Thymus (tissue), 11 donors: ENCODE measurements at regions not wholly inside any gene's neighbourhood (a gene's known extent, or its start where the extent isn't known, plus 50 kb on each side); places are given as distances from the start of the nearest gene placed in this dataset.

Experiments used
- DNase-seq, 9 donors: peaks; one replicate each; pipeline ENCODE4 v3.0.0-alpha.2; 2013; ENCODE audit warnings: low spot score in 9 of 9, low read depth in 6 of 9, missing footprints in 1 of 9
- H3K27ac ChIP-seq, 2 donors: one replicate each; pipeline ENCODE4 v1.5.1; 2013; ENCODE audit warnings: control low read depth in 1 of 2, low read depth in 1 of 2, low read length in 1 of 2, mild to moderate bottlenecking in 1 of 2, moderate library complexity in 1 of 2
- H3K27me3 ChIP-seq, 2 donors: one replicate each; pipeline ENCODE4 v1.5.1; 2013; ENCODE audit warnings: low read length in 1 of 2; ENCODE audit not compliant: control insufficient read depth in 2 of 2, insufficient read depth in 1 of 2
- H3K36me3 ChIP-seq, 2 donors: one replicate each; pipeline ENCODE4 v1.5.1; 2013; ENCODE audit warnings: low read length in 1 of 2, mild to moderate bottlenecking in 1 of 2, moderate library complexity in 1 of 2; ENCODE audit not compliant: control insufficient read depth in 2 of 2, insufficient read depth in 2 of 2
- H3K4me1 ChIP-seq, 2 donors: one replicate each; pipeline ENCODE4 v1.5.1; 2013; ENCODE audit warnings: low read length in 2 of 2; ENCODE audit not compliant: control insufficient read depth in 2 of 2, insufficient read depth in 2 of 2
- H3K4me3 ChIP-seq, 2 donors: one replicate each; pipeline ENCODE4 v1.5.1; 2013; ENCODE audit warnings: low read length in 2 of 2, control low read depth in 1 of 2, mild to moderate bottlenecking in 1 of 2
- H3K9me3 ChIP-seq, 2 donors: one replicate each; pipeline ENCODE4 v1.5.1; 2013; ENCODE audit warnings: low read length in 1 of 2, mild to moderate bottlenecking in 1 of 2; ENCODE audit not compliant: control insufficient read depth in 2 of 2, insufficient read depth in 1 of 2
- WGBS: extraction: QIAGEN DNeasy Blood & Tissue Kit; methylation state at CpG from one replicate; pipeline ENCODE4 v1.1.7; 2013; 5-methylcytosine and 5-hydroxymethylcytosine counted together
- donor health status: healthy.

DNA sequence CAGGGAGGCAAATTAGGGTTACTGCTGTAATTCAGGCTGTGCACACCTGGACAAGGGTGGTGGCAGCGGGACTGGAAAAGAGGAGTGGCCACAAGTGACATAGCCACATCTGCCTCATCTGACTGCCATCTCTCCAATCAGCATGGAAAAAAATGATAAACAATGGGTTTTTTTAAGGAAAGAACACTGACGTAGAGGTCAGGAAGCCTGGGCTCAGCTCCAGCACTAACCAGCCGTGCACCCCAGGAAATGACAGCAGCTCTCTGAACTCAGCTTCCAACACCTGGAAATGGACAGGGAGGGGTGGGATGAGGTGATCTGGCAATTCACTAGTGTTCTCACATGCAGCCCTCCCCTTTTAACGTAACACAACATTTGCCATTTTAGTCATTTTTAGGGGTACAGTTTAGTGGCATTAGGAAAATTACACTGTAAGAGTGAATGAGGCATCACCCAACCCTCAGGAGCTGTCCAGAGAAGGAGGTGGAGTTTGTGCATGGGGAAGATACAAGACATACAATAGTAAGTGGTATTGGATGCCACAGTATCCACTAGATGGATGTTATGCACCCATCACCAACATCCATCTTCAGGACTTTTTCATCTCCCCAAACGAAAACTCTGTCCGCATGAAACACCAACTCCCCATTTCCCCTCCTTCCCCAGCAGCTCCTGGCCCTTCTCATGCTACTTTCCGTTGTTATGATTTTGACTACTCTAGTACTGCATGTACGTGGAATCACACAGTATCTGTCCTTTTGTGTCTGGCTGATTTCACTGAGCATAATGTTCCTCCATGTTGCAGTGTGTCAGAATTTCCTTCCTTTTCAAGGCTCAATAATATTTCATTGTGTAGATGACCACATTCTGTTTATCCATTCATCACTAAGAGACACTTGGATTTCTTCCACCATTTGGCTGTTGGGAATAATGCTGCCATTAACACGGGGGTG lies 215.5 kb upstream of the ECI2 start:
- Histone ChIP-seq H3K4me1 (no peaks in the 10 kb centered on the region), H3K36me3 (no peaks in the 10 kb centered on the region), H3K27me3 (peaks cover 0 to 2% of the 10 kb centered on the region in 2 donors), H3K9me3 (no peaks in the 10 kb centered on the region), H3K27ac (no peak overlapping the region), H3K4me3 (no peak overlapping the region)
- 59% methylated on average over 9 of the region's 9 CpGs for WGBS
- DNase-seq: no peak

GRCh38 chr6:4349931-4350330 lies 214.6 kb upstream of the ECI2 start:
- Histone ChIP-seq H3K4me3 (no peak overlapping the region), H3K36me3 (no peaks in the 10 kb centered on the region), H3K9me3 (no peaks in the 10 kb centered on the region), H3K27me3 (peaks cover 0 to 2% of the 10 kb centered on the region in 2 donors), H3K27ac (no peak overlapping the region), H3K4me1 (no peaks in the 10 kb centered on the region)
- no peak for DNase-seq
- WGBS: 96% methylated on average over 6 of the region's 6 CpGs

DNA sequence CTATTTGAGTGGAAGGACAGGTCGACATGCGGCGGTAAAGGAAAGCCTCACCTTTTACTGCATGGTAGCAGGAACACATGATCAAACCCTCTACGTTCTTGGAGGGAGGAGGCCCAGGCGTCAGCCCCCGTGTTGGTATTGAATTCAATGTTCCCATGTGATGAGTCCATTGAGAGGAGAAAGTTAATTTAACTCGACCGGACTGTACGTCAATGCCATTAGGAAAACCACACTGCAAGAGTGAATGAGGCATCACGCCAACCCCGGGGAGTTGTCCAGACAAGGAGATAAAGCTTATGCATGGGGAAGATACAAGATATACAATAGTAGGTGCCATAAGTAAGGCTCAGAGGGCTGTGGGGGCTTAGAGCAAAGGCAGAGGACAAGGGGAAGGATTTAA lies 213.9 kb upstream of the ECI2 start:
- Histone ChIP-seq H3K27ac (no peak overlapping the region), H3K4me3 (no peak overlapping the region), H3K4me1 (peaks cover 0 to 3% of the 10 kb centered on the region in 2 donors), H3K9me3 (no peaks in the 10 kb centered on the region), H3K27me3 (peaks cover 0 to 2% of the 10 kb centered on the region in 2 donors), H3K36me3 (no peaks in the 10 kb centered on the region)
- no peak for DNase-seq
- WGBS: 88% methylated on average over 11 of the region's 11 CpGs

- Histone ChIP-seq H3K9me3 (no peaks in the 10 kb centered on the region), H3K27ac (no peak overlapping the region), H3K4me3 (no peak overlapping the region), H3K36me3 (no peaks in the 10 kb centered on the region), H3K27me3 (peaks cover 0 to 2% of the 10 kb centered on the region in 2 donors), H3K4me1 (peaks cover 0 to 10% of the 10 kb centered on the region in 2 donors)
- WGBS: 85% methylated on average over 14 of the region's 14 CpGs
- DNase-seq: no peak
Measured at GRCh38 chr6:4348462-4349112, 213.2 kb upstream of the ECI2 start.

- no peaks in the 10 kb centered on the region for H3K36me3 ChIP-seq
- 96% methylated on average over 9 of the region's 9 CpGs for WGBS
- no peaks in the 10 kb centered on the region for H3K9me3 ChIP-seq
- no peak overlapping the region for H3K4me3 ChIP-seq
- DNase-seq: no peak
- H3K27me3 ChIP-seq: peaks cover 0 to 2% of the 10 kb centered on the region in 2 donors
- no peak overlapping the region for H3K27ac ChIP-seq
- H3K4me1 ChIP-seq: peaks cover 0 to 13% of the 10 kb centered on the region in 2 donors
Measured at GRCh38 chr6:4347877-4348276, 212.5 kb upstream of the ECI2 start.

DNA sequence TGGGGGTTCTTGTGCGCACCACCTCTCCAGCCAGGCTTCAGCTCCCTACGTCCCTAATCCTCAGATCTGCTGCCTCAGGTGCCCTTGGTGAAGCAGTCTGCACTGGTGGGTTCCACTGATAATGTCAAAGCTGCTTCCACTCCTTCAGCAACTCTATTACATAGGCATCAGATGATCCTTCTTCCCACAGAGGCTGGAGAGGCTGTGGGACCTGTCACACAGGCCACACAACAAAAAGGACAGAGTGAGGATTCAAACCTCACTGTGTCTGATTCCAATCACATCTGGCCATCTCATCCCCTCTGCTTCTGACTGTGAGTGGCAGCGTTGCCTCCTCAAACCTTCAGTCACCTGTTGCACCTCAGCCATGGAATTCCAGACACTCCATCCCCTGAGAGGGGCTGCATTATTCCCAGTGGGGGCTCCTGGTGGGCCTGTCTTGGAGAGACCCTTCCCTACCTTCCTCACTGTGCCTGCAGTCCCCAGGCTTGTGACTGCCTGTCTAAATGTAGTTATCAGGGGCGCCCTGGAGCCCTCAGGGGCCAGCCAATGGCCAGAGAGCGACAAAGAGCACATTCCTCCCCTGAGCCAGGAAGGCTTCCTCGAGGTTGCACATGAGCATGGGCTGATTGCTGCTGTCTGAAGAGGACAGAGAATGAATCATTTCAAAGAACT lies 211.4 kb upstream of the ECI2 start:
- H3K27ac ChIP-seq: no peak overlapping the region

GRCh38 chr6:4345543-4345942 lies 210.2 kb upstream of the ECI2 start:
- no peak overlapping the region for H3K27ac ChIP-seq
- H3K36me3 ChIP-seq: no peaks in the 10 kb centered on the region
- peaks cover 0 to 13% of the 10 kb centered on the region in 2 donors for H3K4me1 ChIP-seq
- no peak overlapping the region for H3K4me3 ChIP-seq
- H3K9me3 ChIP-seq: no peaks in the 10 kb centered on the region
- no peaks in the 10 kb centered on the region for H3K27me3 ChIP-seq
- 97% methylated on average over 3 of the region's 3 CpGs for WGBS
- DNase-seq: no peak

More for the DNA sequence above, 211.4 kb upstream of the ECI2 start:
- Histone ChIP-seq H3K4me3 (no peak overlapping the region), H3K9me3 (no peaks in the 10 kb centered on the region), H3K4me1 (peaks cover 0 to 13% of the 10 kb centered on the region in 2 donors), H3K27me3 (peaks cover 0 to 1% of the 10 kb centered on the region in 2 donors), H3K36me3 (no peaks in the 10 kb centered on the region)
- no peak for DNase-seq
- 93% methylated on average over 6 of the region's 6 CpGs for WGBS

DNA sequence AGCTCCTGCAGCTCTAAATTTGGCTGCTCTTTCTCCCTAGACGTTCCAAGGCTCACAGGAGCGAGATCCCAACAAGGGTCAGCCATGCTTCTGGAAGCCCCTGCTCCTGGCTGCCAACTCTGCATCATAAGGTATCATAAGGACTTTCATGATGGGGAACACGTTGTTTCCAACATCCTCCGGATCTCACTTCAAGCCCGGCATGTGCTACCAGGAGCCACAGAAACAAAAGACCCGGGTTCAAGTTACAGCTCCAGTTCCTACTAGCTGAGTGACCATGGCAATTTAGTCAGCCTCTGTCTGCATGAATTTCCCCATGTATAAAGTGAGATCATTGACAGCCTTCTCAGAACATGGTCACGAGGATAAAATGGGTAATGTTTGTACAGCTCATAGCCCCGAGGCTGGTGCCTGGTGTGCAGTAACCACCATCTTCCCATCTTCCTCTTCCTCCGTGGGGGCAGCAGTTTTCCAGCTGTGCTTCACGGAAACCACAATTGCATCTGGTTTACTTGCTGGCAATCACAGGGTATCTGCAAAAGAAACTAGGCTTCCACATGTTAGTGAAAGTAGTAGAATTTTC lies 209.0 kb upstream of the ECI2 start:
- no peak overlapping the region for H3K4me3 ChIP-seq
- WGBS: 51% methylated on average over 10 of the region's 10 CpGs
- H3K27me3 ChIP-seq: no peaks in the 10 kb centered on the region
- no peak overlapping the region for H3K27ac ChIP-seq
- peak in 1 of 9 donors; percentile 38 for DNase-seq
- peaks cover 0 to 13% of the 10 kb centered on the region in 2 donors for H3K4me1 ChIP-seq
- H3K9me3 ChIP-seq: no peaks in the 10 kb centered on the region
- no peaks in the 10 kb centered on the region for H3K36me3 ChIP-seq
